HepG2 (cell line): ENCODE measurements at regions not wholly inside any gene's neighbourhood (a gene's known extent, or its start where the extent isn't known, plus 50 kb on each side); places are given as distances from the start of the nearest gene placed in this dataset.

Experiments used
- ATAC-seq: fragments of 200-7000 bp; cut with Tn5 transposase; 3 replicates; pipeline ENCODE4 v1.9.1; 2020; ENCODE audit warnings: mild to moderate bottlenecking, moderate library complexity
- BruUV-seq: library from RNA; stranded (reverse); fragments of 400-500 nt; replicated peaks from 2 replicates; lab custom pipeline; 2021; lab: Mats Ljungman, UMichigan
- CTCF ChIA-PET: fragments of 300-600 bp; formaldehyde crosslinking; extraction: SDS; loops from one replicate; lab custom pipeline; 2021; ENCODE audit warnings: low total read pairs, inconsistent platforms, low intra/inter-chr PET ratio; lab: Yijun Ruan, JAX
- POLR2A ChIA-PET: fragments of 350-600 bp; sonication (Branson Sonifier 250); formaldehyde crosslinking; loops from one replicate; lab custom pipeline; 2020; ENCODE audit warnings: antibody characterized with exemption, inconsistent platforms; lab: Yijun Ruan, JAX
- DNase-seq: peaks from one replicate; pipeline ENCODE4 v3.0.0-alpha.2; 2015; ENCODE audit warnings: low spot score
- FAIRE-seq: peaks from 3 replicates; lab custom pipeline; 2011; peaks lifted over from hg19 to GRCh38; lab: Jason Lieb, UNC
- H2AFZ ChIP-seq: one replicate; pipeline ENCODE4 v1.6.1; 2011; ENCODE audit warnings: low read length, inconsistent platforms
- H3K27ac ChIP-seq: fragments of 300-600 bp; 3 replicates; pipeline ENCODE4 v1.8.0; 2011; ENCODE audit warnings: mixed run types, mild to moderate bottlenecking, mixed read lengths, low read length, inconsistent platforms; ENCODE audit not compliant: insufficient read depth; ENCODE audit errors: extremely low read length
- H3K27me3 ChIP-seq, 2 experiments: fragments of 200-600 bp in 1 of 2; 2 replicates in 1 of 2; 3 replicates in 1 of 2; pipeline versions ENCODE4 v1.6.0 to v1.8.0; 2011; ENCODE audit warnings: low read length in 2 of 2, mild to moderate bottlenecking in 2 of 2, moderate library complexity in 2 of 2, inconsistent platforms in 1 of 2; ENCODE audit not compliant: insufficient read depth in 2 of 2, control insufficient read depth in 1 of 2
- H3K36me3 ChIP-seq, 2 experiments: fragments of 200-600 bp in 1 of 2; replicated peaks in 1 of 2; 2 replicates in 1 of 2; 3 replicates in 1 of 2; pipeline versions ENCODE4 v1.5.1 to v1.8.0; 2011; ENCODE audit warnings: low read length in 2 of 2, inconsistent platforms in 1 of 2; ENCODE audit not compliant: insufficient read depth in 2 of 2, control insufficient read depth in 1 of 2
- H3K4me1 ChIP-seq: 2 replicates; pipeline ENCODE4 v1.5.1; 2012; ENCODE audit warnings: low read length, inconsistent platforms; ENCODE audit not compliant: insufficient read depth
- H3K4me2 ChIP-seq: 2 replicates; pipeline ENCODE4 v1.6.0; 2011; ENCODE audit warnings: low read depth, low read length, inconsistent platforms
- H3K4me3 ChIP-seq, 3 experiments: fragments of 200-600 bp in 1 of 3; sonication (generic), shearing (Covaris generic) in 1 of 3; replicated peaks in 1 of 3; 2 replicates each; pipeline ENCODE4 v1.5.1; 2011 to 2016; ENCODE audit warnings: low read length in 3 of 3, inconsistent platforms in 2 of 3, low read depth in 2 of 3, mild to moderate bottlenecking in 2 of 3, control low read depth in 1 of 3, mixed read lengths in 1 of 3; ENCODE audit not compliant: insufficient read depth in 1 of 3
- H3K79me2 ChIP-seq: one replicate; pipeline ENCODE4 v1.6.1; 2011; ENCODE audit warnings: low read length, inconsistent platforms; ENCODE audit not compliant: insufficient read depth
- H3K9ac ChIP-seq: 2 replicates; pipeline ENCODE4 v1.6.0; 2011; ENCODE audit warnings: mild to moderate bottlenecking, low read depth, low read length, inconsistent platforms; ENCODE audit not compliant: insufficient read depth
- H3K9me3 ChIP-seq: 2 replicates; pipeline ENCODE4 v1.5.1; 2012; ENCODE audit warnings: mild to moderate bottlenecking, low read length
- H4K20me1 ChIP-seq: 2 replicates; pipeline ENCODE4 v1.6.0; 2011; ENCODE audit warnings: inconsistent platforms, mild to moderate bottlenecking, low read length, moderate library complexity; ENCODE audit not compliant: insufficient read depth
- GFI1 ChIP-seq: sonication (generic); formaldehyde crosslinking; IDR thresholded peaks from 2 replicates; pipeline ENCODE4 v1.5.0; 2020; ENCODE audit warnings: missing genetic modification reagents, mild to moderate bottlenecking, borderline replicate concordance
- LBX2 ChIP-seq: sonication (generic); formaldehyde crosslinking; IDR thresholded peaks from 2 replicates; pipeline ENCODE4 v1.5.0; 2020; ENCODE audit warnings: missing genetic modification reagents, mild to moderate bottlenecking, borderline replicate concordance
- MYNN ChIP-seq: sonication (generic); formaldehyde crosslinking; IDR thresholded peaks from 2 replicates; pipeline ENCODE4 v1.4.0; 2020; ENCODE audit warnings: mild to moderate bottlenecking, low read depth, missing genetic modification reagents
- PLSCR1 ChIP-seq: sonication (generic); formaldehyde crosslinking; IDR thresholded peaks from 2 replicates; pipeline ENCODE4 v1.5.0; 2020; ENCODE audit warnings: missing genetic modification reagents, mild to moderate bottlenecking, borderline replicate concordance
- POLR2AphosphoS2 ChIP-seq: IDR thresholded peaks from 2 replicates; pipeline ENCODE4 v1.6.1; 2011; ENCODE audit warnings: low read depth, low read length, improper control_type of control experiment
- PRDM10 ChIP-seq: sonication (generic); formaldehyde crosslinking; IDR thresholded peaks from 2 replicates; pipeline ENCODE4 v1.4.0; 2020; ENCODE audit warnings: low read depth, missing genetic modification reagents
- RERE ChIP-seq: IDR thresholded peaks from 2 replicates; pipeline ENCODE4 v1.6.1; 2016; ENCODE audit warnings: low read depth, missing genetic modification reagents, missing compliant biosample characterization
- SMAD1 ChIP-seq: sonication (generic); formaldehyde crosslinking; IDR thresholded peaks from 2 replicates; pipeline ENCODE4 v1.4.0; 2020; ENCODE audit warnings: missing genetic modification reagents, low read depth, mild to moderate bottlenecking, borderline replicate concordance
- SPEN ChIP-seq: sonication (generic); formaldehyde crosslinking; IDR thresholded peaks from 2 replicates; pipeline ENCODE4 v1.5.1; 2020; ENCODE audit warnings: low read depth, mild to moderate bottlenecking, missing genetic modification reagents
- SRSF9 ChIP-seq: fragments of 200-400 bp; formaldehyde crosslinking; IDR thresholded peaks from 2 replicates; pipeline ENCODE4 v1.6.1; 2018; ENCODE audit warnings: borderline replicate concordance, mild to moderate bottlenecking, low read depth, low read length; ENCODE audit not compliant: insufficient read depth, poor library complexity, severe bottlenecking
- THAP11 ChIP-seq: IDR thresholded peaks from 2 replicates; pipeline ENCODE4 v1.6.1; 2016; ENCODE audit warnings: missing biosample characterization, missing genetic modification reagents
- ZNF180 ChIP-seq: sonication (generic); formaldehyde crosslinking; IDR thresholded peaks from 2 replicates; pipeline ENCODE4 v1.4.0; 2020; ENCODE audit warnings: low read depth, missing genetic modification reagents, borderline replicate concordance
- ZNF619 ChIP-seq: sonication (generic); formaldehyde crosslinking; IDR thresholded peaks from 2 replicates; pipeline ENCODE4 v1.4.0; 2020; ENCODE audit warnings: mild to moderate bottlenecking, missing genetic modification reagents
- ZNF780A ChIP-seq: sonication (generic); formaldehyde crosslinking; IDR thresholded peaks from 2 replicates; pipeline ENCODE4 v1.8.0; 2022; ENCODE audit warnings: mild to moderate bottlenecking, missing genetic modification reagents, moderate library complexity
- ZSCAN25 ChIP-seq: sonication (generic); formaldehyde crosslinking; IDR thresholded peaks from 2 replicates; pipeline ENCODE4 v1.8.0; 2022; ENCODE audit warnings: mild to moderate bottlenecking, missing genetic modification reagents
- WGBS: methylation state at CpG from one replicate; pipeline ENCODE4 v1.1.6; 2017; ENCODE audit warnings: low lambda C conversion rate; 5-methylcytosine and 5-hydroxymethylcytosine counted together
- in situ Hi-C: cut with HindIII; loops from 2 replicates; pipeline ENCODE4 v1.10.0; 2017; ENCODE audit warnings: low pct_unique_long_range_greater_than_20kb; ENCODE audit not compliant: extremely low pct_ligation_motif_present
- intact Hi-C: fragments of 100-400 bp; cut with micrococcal nuclease; formaldehyde crosslinking; loops from one replicate; pipeline ENCODE4 v1.10.0; 2022; ENCODE audit not compliant: unreplicated experiment

- DNase-seq = no peak
- Histone ChIP-seq H3K4me1 (no peaks in the 10 kb centered on the region), H3K27me3 (peaks cover 1 to 13% of the 10 kb centered on the region in 2 experiments; a peak in 1 of 5 replicates), H4K20me1 (no peaks in the 10 kb centered on the region), H2AFZ (no peak overlapping the region), H3K79me2 (no peaks in the 10 kb centered on the region), H3K9ac (no peak overlapping the region), H3K36me3 (no peaks in the 10 kb centered on the region), H3K4me3 (no peak overlapping the region), H3K4me2 (no peak overlapping the region), H3K9me3 (no peaks in the 10 kb centered on the region), H3K27ac (no peak overlapping the region)
- TF ChIP-seq POLR2AphosphoS2 (no peak), THAP11 (no peak), SPEN (CRISPR knock-in tag) (no peak), ZSCAN25 (CRISPR knock-in tag) (no peak), LBX2 (no peak), SMAD1 (no peak), ZNF619 (no peak), MYNN (no peak), RERE (CRISPR knock-in tag) (no peak), PRDM10 (CRISPR knock-in tag) (no peak), ZNF780A (CRISPR knock-in tag) (no peak), ZNF180 (CRISPR knock-in tag) (no peak), GFI1 (CRISPR knock-in tag) (no peak), PLSCR1 (no peak), SRSF9 (no peak)
- no peak for FAIRE-seq
- in situ Hi-C loops = no loop called here
- ChIA-PET CTCF (no interaction called here), POLR2A (no interaction called here)
- intact Hi-C loops = no loop called here
- ATAC-seq = no peak
- 41% methylated on average over 5 of the region's 5 CpGs for WGBS
- no TSS peak for BruUV-seq
Measured at GRCh38 chr13:30094015-30094414, 213.3 kb downstream of the KATNAL1 start.
